ENCODE measurements at regions not wholly inside any gene's neighbourhood (a gene's known extent, or its start where the extent isn't known, plus 50 kb on each side); places are given as distances from the start of the nearest gene placed in this dataset.

DNA sequence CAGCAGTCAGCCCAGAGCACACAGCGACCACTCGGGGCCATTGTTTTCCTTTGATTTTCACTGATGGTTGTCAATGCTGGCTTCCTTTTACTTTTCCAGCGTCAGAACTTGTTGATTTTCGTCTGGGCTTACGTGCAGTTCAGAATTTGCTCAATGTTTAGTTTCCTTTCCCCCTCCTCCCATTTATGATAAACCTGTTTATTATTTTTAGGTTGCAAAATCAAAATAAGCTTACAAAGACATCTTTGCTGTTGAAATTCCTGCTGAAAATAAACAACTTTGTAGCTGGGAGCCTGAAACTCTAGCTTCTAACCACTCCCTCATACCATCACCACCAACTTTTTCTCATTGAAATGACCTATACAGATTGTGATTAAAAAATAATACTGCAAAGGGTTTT, 83.1 kb upstream of the LYZL1 start:
- TF ChIP-seq SP2 (tag by site-specific recombination; IDR thresholded peaks at IDR 0.05) (no peak), ZNF596 (tag by site-specific recombination; IDR thresholded peaks at IDR 0.05) (no peak), MYNN (tag by site-specific recombination; IDR thresholded peaks at IDR 0.05; ENCODE audit: borderline replicate concordance) (no peak), ZNF623 (tag by site-specific recombination; IDR thresholded peaks at IDR 0.05) (no peak)
- TF ChIP-seq, protein P1, sequence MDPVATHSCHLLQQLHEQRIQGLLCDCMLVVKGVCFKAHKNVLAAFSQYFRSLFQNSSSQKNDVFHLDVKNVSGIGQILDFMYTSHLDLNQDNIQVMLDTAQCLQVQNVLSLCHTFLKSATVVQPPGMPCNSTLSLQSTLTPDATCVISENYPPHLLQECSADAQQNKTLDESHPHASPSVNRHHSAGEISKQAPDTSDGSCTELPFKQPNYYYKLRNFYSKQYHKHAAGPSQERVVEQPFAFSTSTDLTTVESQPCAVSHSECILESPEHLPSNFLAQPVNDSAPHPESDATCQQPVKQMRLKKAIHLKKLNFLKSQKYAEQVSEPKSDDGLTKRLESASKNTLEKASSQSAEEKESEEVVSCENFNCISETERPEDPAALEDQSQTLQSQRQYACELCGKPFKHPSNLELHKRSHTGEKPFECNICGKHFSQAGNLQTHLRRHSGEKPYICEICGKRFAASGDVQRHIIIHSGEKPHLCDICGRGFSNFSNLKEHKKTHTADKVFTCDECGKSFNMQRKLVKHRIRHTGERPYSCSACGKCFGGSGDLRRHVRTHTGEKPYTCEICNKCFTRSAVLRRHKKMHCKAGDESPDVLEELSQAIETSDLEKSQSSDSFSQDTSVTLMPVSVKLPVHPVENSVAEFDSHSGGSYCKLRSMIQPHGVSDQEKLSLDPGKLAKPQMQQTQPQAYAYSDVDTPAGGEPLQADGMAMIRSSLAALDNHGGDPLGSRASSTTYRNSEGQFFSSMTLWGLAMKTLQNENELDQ (tag by site-specific recombination; IDR thresholded peaks at IDR 0.05; ENCODE audit: low read depth): no peak
- TF ChIP-seq, protein P2, sequence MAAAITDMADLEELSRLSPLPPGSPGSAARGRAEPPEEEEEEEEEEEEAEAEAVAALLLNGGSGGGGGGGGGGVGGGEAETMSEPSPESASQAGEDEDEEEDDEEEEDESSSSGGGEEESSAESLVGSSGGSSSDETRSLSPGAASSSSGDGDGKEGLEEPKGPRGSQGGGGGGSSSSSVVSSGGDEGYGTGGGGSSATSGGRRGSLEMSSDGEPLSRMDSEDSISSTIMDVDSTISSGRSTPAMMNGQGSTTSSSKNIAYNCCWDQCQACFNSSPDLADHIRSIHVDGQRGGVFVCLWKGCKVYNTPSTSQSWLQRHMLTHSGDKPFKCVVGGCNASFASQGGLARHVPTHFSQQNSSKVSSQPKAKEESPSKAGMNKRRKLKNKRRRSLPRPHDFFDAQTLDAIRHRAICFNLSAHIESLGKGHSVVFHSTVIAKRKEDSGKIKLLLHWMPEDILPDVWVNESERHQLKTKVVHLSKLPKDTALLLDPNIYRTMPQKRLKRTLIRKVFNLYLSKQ (tag by site-specific recombination; IDR thresholded peaks at IDR 0.05; ENCODE audit: borderline replicate concordance): no peak
- TF ChIP-seq, protein P3, sequence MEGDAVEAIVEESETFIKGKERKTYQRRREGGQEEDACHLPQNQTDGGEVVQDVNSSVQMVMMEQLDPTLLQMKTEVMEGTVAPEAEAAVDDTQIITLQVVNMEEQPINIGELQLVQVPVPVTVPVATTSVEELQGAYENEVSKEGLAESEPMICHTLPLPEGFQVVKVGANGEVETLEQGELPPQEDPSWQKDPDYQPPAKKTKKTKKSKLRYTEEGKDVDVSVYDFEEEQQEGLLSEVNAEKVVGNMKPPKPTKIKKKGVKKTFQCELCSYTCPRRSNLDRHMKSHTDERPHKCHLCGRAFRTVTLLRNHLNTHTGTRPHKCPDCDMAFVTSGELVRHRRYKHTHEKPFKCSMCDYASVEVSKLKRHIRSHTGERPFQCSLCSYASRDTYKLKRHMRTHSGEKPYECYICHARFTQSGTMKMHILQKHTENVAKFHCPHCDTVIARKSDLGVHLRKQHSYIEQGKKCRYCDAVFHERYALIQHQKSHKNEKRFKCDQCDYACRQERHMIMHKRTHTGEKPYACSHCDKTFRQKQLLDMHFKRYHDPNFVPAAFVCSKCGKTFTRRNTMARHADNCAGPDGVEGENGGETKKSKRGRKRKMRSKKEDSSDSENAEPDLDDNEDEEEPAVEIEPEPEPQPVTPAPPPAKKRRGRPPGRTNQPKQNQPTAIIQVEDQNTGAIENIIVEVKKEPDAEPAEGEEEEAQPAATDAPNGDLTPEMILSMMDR (tag by site-specific recombination; IDR thresholded peaks at IDR 0.05): no peak
- TF ChIP-seq, protein P4, sequence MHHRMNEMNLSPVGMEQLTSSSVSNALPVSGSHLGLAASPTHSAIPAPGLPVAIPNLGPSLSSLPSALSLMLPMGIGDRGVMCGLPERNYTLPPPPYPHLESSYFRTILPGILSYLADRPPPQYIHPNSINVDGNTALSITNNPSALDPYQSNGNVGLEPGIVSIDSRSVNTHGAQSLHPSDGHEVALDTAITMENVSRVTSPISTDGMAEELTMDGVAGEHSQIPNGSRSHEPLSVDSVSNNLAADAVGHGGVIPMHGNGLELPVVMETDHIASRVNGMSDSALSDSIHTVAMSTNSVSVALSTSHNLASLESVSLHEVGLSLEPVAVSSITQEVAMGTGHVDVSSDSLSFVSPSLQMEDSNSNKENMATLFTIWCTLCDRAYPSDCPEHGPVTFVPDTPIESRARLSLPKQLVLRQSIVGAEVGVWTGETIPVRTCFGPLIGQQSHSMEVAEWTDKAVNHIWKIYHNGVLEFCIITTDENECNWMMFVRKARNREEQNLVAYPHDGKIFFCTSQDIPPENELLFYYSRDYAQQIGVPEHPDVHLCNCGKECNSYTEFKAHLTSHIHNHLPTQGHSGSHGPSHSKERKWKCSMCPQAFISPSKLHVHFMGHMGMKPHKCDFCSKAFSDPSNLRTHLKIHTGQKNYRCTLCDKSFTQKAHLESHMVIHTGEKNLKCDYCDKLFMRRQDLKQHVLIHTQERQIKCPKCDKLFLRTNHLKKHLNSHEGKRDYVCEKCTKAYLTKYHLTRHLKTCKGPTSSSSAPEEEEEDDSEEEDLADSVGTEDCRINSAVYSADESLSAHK (tag by site-specific recombination; IDR thresholded peaks at IDR 0.05): no peak
